ENCODE measurements at regions not wholly inside any gene's neighbourhood (a gene's known extent, or its start where the extent isn't known, plus 50 kb on each side); places are given as distances from the start of the nearest gene placed in this dataset.

GRCh38 chr5:66306105-66306843 is 162.2 kb downstream of the SREK1 start:
- peak; percentile 75 to 82 for DNase-seq (ENCODE audit: low read depth in 1 of 2, low spot score in 1 of 2)
- H3K27me3 ChIP-seq: no peaks in the 10 kb centered on the region
- no peak overlapping the region for H3K27ac ChIP-seq
- TF ChIP-seq CTCF (IDR thresholded peaks at IDR 0.05; ENCODE audit: low read depth, low read length): peak; percentile 98
- H3K9me3 ChIP-seq (ENCODE audit: low read depth): no peaks in the 10 kb centered on the region
- no peaks in the 10 kb centered on the region for H3K4me1 ChIP-seq (ENCODE audit: low read depth)
- H3K36me3 ChIP-seq: no peaks in the 10 kb centered on the region
- H3K4me3 ChIP-seq: no peak overlapping the region

- Histone ChIP-seq H3K36me3 (no peaks in the 10 kb centered on the region), H3K4me3 (no peak overlapping the region), H3K27ac (no peak overlapping the region), H3K4me1 (ENCODE audit: low read depth) (no peaks in the 10 kb centered on the region), H3K9me3 (ENCODE audit: low read depth) (no peaks in the 10 kb centered on the region), H3K27me3 (no peaks in the 10 kb centered on the region)
- TF ChIP-seq CTCF (IDR thresholded peaks at IDR 0.05; ENCODE audit: low read depth, low read length): no peak
- DNase-seq (ENCODE audit: low read depth in 1 of 2, low spot score in 1 of 2): peak in 1 of 2 donors; percentile 74
Measured at GRCh38 chr5:66306844-66307315, 162.8 kb downstream of the SREK1 start.

- TF ChIP-seq CTCF (IDR thresholded peaks at IDR 0.05; ENCODE audit: low read depth, low read length): peak; percentile 85
- Histone ChIP-seq H3K36me3 (no peaks in the 10 kb centered on the region), H3K27ac (no peak overlapping the region), H3K9me3 (ENCODE audit: low read depth) (no peaks in the 10 kb centered on the region), H3K4me1 (ENCODE audit: low read depth) (no peaks in the 10 kb centered on the region), H3K4me3 (no peak overlapping the region), H3K27me3 (no peaks in the 10 kb centered on the region)
- peak; percentile 80 to 85 for DNase-seq (ENCODE audit: low read depth in 1 of 2, low spot score in 1 of 2)
Measured at GRCh38 chr5:66307647-66308241, 163.6 kb downstream of the SREK1 start.

GRCh38 chr5:66312266-66312665 is 168.2 kb downstream of the SREK1 start:
- H3K9me3 ChIP-seq (ENCODE audit: low read depth): no peaks in the 10 kb centered on the region
- TF ChIP-seq CTCF (IDR thresholded peaks at IDR 0.05; ENCODE audit: low read depth, low read length): no peak
- no peaks in the 10 kb centered on the region for H3K4me1 ChIP-seq (ENCODE audit: low read depth)
- no peaks in the 10 kb centered on the region for H3K27me3 ChIP-seq
- no peaks in the 10 kb centered on the region for H3K36me3 ChIP-seq
- DNase-seq (ENCODE audit: low read depth in 1 of 2, low spot score in 1 of 2): no peak
- no peak overlapping the region for H3K27ac ChIP-seq
- no peak overlapping the region for H3K4me3 ChIP-seq

- no peaks in the 10 kb centered on the region for H3K9me3 ChIP-seq (ENCODE audit: low read depth)
- no peak for DNase-seq (ENCODE audit: low read depth in 1 of 2, low spot score in 1 of 2)
- no peaks in the 10 kb centered on the region for H3K27me3 ChIP-seq
- no peaks in the 10 kb centered on the region for H3K4me1 ChIP-seq (ENCODE audit: low read depth)
- H3K36me3 ChIP-seq: no peaks in the 10 kb centered on the region
- no peak overlapping the region for H3K27ac ChIP-seq
- no peak overlapping the region for H3K4me3 ChIP-seq
- no peak for TF ChIP-seq CTCF (IDR thresholded peaks at IDR 0.05; ENCODE audit: low read depth, low read length)
Measured at GRCh38 chr5:66315784-66316183, 171.7 kb downstream of the SREK1 start.

All from cardiac muscle cell (in vitro differentiated cells and primary cell).